OCI-LY7 (cell line): ENCODE measurements at regions not wholly inside any gene's neighbourhood (a gene's known extent, or its start where the extent isn't known, plus 50 kb on each side); places are given as distances from the start of the nearest gene placed in this dataset.

Experiments
- CTCF ChIP-seq: fragments of 200-600 bp; sonication (generic); conservative IDR thresholded peaks from 2 replicates; pipeline ENCODE4 v1.5.1; 2014; ENCODE audit warnings: mild to moderate bottlenecking, antibody characterized with exemption, low read length, moderate library complexity, mixed read lengths
- EZH2phosphoT487 ChIP-seq: fragments of 200-600 bp; sonication (generic); IDR thresholded peaks from 2 replicates; pipeline ENCODE4 v1.6.1; 2018; ENCODE audit warnings: low read depth, borderline replicate concordance, mild to moderate bottlenecking, mixed run types, antibody characterized with exemption, low read length, moderate library complexity, mixed read lengths

- TF ChIP-seq CTCF (no peak), EZH2phosphoT487 (no peak)
Measured at GRCh38 chr3:118332699-118333098, 701.9 kb downstream of the IGSF11 start.
